Calu3 (cell line): ENCODE measurements at regions not wholly inside any gene's neighbourhood (a gene's known extent, or its start where the extent isn't known, plus 50 kb on each side); places are given as distances from the start of the nearest gene placed in this dataset.

Experiments
- BruUV-seq: library from RNA; stranded (reverse); fragments of 400-500 nt; replicated peaks from 2 replicates; lab custom pipeline; 2021; lab: Mats Ljungman, UMichigan
- CTCF ChIA-PET: fragments of 300-600 bp; sonication (Branson Sonifier 250); formaldehyde crosslinking; loops from one replicate; lab custom pipeline; 2022; ENCODE audit warnings: antibody characterized with exemption; lab: Charles Lee
- DNase-seq: peaks from one replicate; pipeline ENCODE4 v3.0.0; 2022
- H3K27ac Mint-ChIP-seq: one replicate; pipeline ENCODE4 v1.8.0; 2022; ENCODE audit warnings: mixed read lengths; ENCODE audit not compliant: unreplicated experiment
- H3K27me3 Mint-ChIP-seq: one replicate; pipeline ENCODE4 v1.8.0; 2022; ENCODE audit warnings: mixed read lengths; ENCODE audit not compliant: unreplicated experiment
- H3K36me3 Mint-ChIP-seq: one replicate; pipeline ENCODE4 v1.8.0; 2022; ENCODE audit warnings: mild to moderate bottlenecking, moderate library complexity, mixed read lengths; ENCODE audit not compliant: insufficient read depth, unreplicated experiment
- H3K4me1 Mint-ChIP-seq: one replicate; pipeline ENCODE4 v1.8.0; 2022; ENCODE audit warnings: mild to moderate bottlenecking, low read depth, mixed read lengths; ENCODE audit not compliant: unreplicated experiment
- H3K4me3 Mint-ChIP-seq: one replicate; pipeline ENCODE4 v1.8.0; 2022; ENCODE audit warnings: mild to moderate bottlenecking, low read depth, moderate library complexity, mixed read lengths; ENCODE audit not compliant: unreplicated experiment
- H3K9me3 Mint-ChIP-seq: one replicate; pipeline ENCODE4 v1.8.0; 2022; ENCODE audit warnings: low read depth, mixed read lengths; ENCODE audit not compliant: unreplicated experiment
- intact Hi-C: fragments of 100-400 bp; cut with micrococcal nuclease; formaldehyde crosslinking; loops from one replicate; pipeline ENCODE4 v1.10.0; 2022; ENCODE audit not compliant: unreplicated experiment
- TF ChIP-seq, protein P1 (sequence below): fragments of 200-600 bp; IDR thresholded peaks from one replicate; pipeline ENCODE4 v1.8.0; 2022; ENCODE audit warnings: antibody characterized with exemption; ENCODE audit not compliant: unreplicated experiment

GRCh38 chr13:91286317-91286716 lies 61.2 kb upstream of the MIR17HG start:
- Mint-ChIP-seq H3K27me3 (no peaks in the 10 kb centered on the region), H3K4me1 (no peaks in the 10 kb centered on the region), H3K9me3 (no peaks in the 10 kb centered on the region), H3K36me3 (no peaks in the 10 kb centered on the region), H3K27ac (no peak overlapping the region), H3K4me3 (no peak overlapping the region)
- no TSS peak for BruUV-seq
- DNase-seq: no peak
- CTCF ChIA-PET: no interaction called here
- intact Hi-C loops: no loop called here
- TF ChIP-seq, protein P1, sequence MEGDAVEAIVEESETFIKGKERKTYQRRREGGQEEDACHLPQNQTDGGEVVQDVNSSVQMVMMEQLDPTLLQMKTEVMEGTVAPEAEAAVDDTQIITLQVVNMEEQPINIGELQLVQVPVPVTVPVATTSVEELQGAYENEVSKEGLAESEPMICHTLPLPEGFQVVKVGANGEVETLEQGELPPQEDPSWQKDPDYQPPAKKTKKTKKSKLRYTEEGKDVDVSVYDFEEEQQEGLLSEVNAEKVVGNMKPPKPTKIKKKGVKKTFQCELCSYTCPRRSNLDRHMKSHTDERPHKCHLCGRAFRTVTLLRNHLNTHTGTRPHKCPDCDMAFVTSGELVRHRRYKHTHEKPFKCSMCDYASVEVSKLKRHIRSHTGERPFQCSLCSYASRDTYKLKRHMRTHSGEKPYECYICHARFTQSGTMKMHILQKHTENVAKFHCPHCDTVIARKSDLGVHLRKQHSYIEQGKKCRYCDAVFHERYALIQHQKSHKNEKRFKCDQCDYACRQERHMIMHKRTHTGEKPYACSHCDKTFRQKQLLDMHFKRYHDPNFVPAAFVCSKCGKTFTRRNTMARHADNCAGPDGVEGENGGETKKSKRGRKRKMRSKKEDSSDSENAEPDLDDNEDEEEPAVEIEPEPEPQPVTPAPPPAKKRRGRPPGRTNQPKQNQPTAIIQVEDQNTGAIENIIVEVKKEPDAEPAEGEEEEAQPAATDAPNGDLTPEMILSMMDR: no peak

DNA sequence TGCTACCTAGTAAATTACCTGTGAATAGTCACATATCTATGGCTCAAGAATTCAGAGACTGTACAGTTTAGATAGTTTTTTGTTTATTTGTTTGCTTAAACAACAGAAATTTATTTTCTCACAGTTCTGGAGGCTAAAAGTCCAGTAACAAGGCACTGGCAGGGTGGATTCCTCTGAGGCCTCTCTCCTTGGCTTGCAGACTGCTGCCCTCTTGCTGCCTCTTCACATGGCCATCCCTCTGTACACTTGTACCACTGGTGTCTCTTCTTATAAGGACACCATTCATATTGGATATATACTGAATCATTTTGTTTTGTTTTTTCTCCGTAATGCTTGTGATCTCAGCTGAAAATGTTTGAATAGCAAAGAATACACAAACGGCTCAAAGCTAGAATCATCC lies 56.4 kb upstream of the MIR17HG start:
- H3K9me3 Mint-ChIP-seq: no peaks in the 10 kb centered on the region

DNA sequence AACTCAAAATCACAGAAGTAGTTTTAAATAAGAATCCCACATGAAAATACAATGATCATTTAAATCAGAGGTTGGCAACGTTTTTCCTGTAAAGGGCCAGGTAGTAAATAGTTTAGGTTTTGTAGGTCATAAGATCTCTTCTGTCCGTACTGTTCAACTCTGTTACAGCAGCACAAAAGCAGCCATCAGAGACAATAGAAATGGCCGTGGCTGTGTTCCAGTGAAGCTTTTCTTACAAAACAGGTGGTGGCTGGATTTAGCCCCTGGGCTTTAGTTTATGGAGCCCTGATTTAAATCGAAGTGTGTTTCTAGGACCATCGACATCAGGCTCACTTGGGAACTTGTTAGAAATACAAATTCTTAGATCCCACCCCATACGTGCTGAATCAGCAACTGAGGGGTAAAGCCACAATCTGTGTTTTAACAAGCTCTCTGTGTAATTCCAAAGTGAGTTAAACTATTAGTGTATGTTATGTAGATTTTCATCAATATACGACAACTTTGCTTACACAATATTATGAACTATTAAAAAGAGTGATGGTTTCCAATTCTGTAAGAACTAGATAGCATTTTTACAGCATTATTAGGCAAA lies 54.8 kb upstream of the MIR17HG start:
- H3K27ac Mint-ChIP-seq: no peak overlapping the region
- CTCF ChIA-PET: no interaction called here
- H3K9me3 Mint-ChIP-seq: no peaks in the 10 kb centered on the region
- intact Hi-C loops: no loop called here
- H3K27me3 Mint-ChIP-seq: no peaks in the 10 kb centered on the region
- DNase-seq: no peak
- no TSS peak for BruUV-seq
- no peaks in the 10 kb centered on the region for H3K4me1 Mint-ChIP-seq
- TF ChIP-seq, protein P1: no peak
- H3K4me3 Mint-ChIP-seq: no peak overlapping the region
- no peaks in the 10 kb centered on the region for H3K36me3 Mint-ChIP-seq

More for the DNA sequence above, 56.4 kb upstream of the MIR17HG start:
- no peaks in the 10 kb centered on the region for H3K27me3 Mint-ChIP-seq
- CTCF ChIA-PET: no interaction called here
- TF ChIP-seq, protein P1: no peak
- H3K36me3 Mint-ChIP-seq: no peaks in the 10 kb centered on the region
- H3K4me1 Mint-ChIP-seq: no peaks in the 10 kb centered on the region
- no peak for DNase-seq
- intact Hi-C loops: no loop called here
- H3K27ac Mint-ChIP-seq: no peak overlapping the region
- BruUV-seq: no TSS peak
- H3K4me3 Mint-ChIP-seq: no peak overlapping the region

DNA sequence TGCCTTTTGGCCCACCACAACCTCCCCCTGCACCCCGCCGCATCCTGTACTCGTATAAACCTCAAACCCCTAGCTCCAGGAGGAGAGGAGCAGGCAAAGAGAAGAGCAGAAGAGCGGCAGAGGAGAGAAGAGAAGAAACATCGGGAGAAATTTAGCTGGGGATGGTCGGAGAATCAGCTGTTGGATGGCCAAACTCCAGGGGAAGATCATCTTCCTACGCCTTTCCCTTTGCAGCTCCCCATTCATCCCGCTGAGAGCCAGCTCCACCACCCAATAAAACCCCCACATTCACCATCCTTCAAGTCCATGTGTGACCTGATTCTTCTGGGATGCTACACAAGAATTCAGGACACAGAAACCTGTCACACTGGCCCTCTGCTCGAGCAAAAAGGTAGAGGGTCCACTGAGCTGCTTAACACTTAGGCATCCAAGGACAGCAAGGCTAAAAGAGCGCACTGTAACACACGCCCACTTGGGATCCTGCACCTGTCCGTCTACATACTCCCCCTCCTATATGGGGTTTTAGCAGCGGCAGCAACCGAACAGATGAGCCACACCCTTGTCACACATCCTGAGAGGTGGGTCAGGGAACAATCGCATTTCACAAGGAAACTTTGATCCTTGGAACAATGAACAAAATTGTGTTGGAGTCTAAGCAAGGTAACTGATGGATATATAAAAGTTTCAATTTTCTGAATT lies 51.6 kb upstream of the MIR17HG start:
- Mint-ChIP-seq H3K4me3 (no peak overlapping the region), H3K27ac (no peak overlapping the region), H3K36me3 (no peaks in the 10 kb centered on the region), H3K27me3 (no peaks in the 10 kb centered on the region), H3K4me1 (no peaks in the 10 kb centered on the region), H3K9me3 (no peaks in the 10 kb centered on the region)
- BruUV-seq: no TSS peak
- CTCF ChIA-PET: no interaction called here
- TF ChIP-seq, protein P1: no peak
- no peak for DNase-seq
- intact Hi-C loops: no loop called here
